IMR-90 (cell line): ENCODE measurements at regions not wholly inside any gene's neighbourhood (a gene's known extent, or its start where the extent isn't known, plus 50 kb on each side); places are given as distances from the start of the nearest gene placed in this dataset.

Source experiments
- ATAC-seq: fragments of 200-7000 bp; cut with Tn5 transposase; 2 replicates; pipeline ENCODE4 v1.9.1; 2020; ENCODE audit warnings: low read depth, mild to moderate bottlenecking, moderate library complexity
- BruUV-seq: library from RNA; stranded (reverse); fragments of 400-500 nt; replicated peaks from 2 replicates; lab custom pipeline; 2021; lab: Mats Ljungman, UMichigan
- CTCF ChIA-PET: fragments of 300-600 bp; formaldehyde crosslinking; extraction: SDS; loops from one replicate; lab custom pipeline; 2021; ENCODE audit warnings: antibody characterized with exemption; lab: Yijun Ruan, JAX
- POLR2A ChIA-PET: fragments of 300-600 bp; sonication (Branson Sonifier 250); formaldehyde crosslinking; loops from one replicate; lab custom pipeline; 2022; ENCODE audit warnings: antibody characterized with exemption; ENCODE audit not compliant: unreplicated experiment; lab: Charles Lee
- DNase-seq: peaks from one replicate; pipeline ENCODE4 v3.0.0; 2013
- H2AFZ ChIP-seq: replicated peaks from 2 replicates; pipeline ENCODE3; 2013; ENCODE audit warnings: low read length, mild to moderate bottlenecking; ENCODE audit not compliant: poor library complexity
- H2AK5ac ChIP-seq: 2 replicates; pipeline ENCODE4 v1.6.1; 2013; ENCODE audit warnings: low read depth, low read length, inconsistent platforms
- H2AK9ac ChIP-seq: replicated peaks from 2 replicates; pipeline ENCODE3; 2013; ENCODE audit warnings: mild to moderate bottlenecking, low read depth, low read length, moderate library complexity; ENCODE audit not compliant: poor library complexity
- H2BK120ac ChIP-seq: 2 replicates; pipeline ENCODE4 v1.6.1; 2013; ENCODE audit warnings: low read depth, low read length, inconsistent platforms
- H2BK15ac ChIP-seq: 3 replicates; pipeline ENCODE4 v1.6.1; 2013; ENCODE audit warnings: low read depth, low read length, inconsistent platforms
- H2BK20ac ChIP-seq: 2 replicates; pipeline ENCODE4 v1.6.1; 2013; ENCODE audit warnings: low read depth, mild to moderate bottlenecking, inconsistent platforms, low read length, moderate library complexity
- H2BK5ac ChIP-seq: 2 replicates; pipeline ENCODE4 v1.6.1; 2013; ENCODE audit warnings: mild to moderate bottlenecking, low read depth, low read length, inconsistent platforms; ENCODE audit not compliant: poor library complexity, severe bottlenecking
- H3K14ac ChIP-seq: replicated peaks from 2 replicates; pipeline ENCODE4 v1.6.1; 2013; ENCODE audit warnings: low read depth, low read length, inconsistent platforms
- H3K18ac ChIP-seq: 2 replicates; pipeline ENCODE4 v1.6.1; 2013; ENCODE audit warnings: low read depth, low read length, control low read depth
- H3K23ac ChIP-seq: 2 replicates; pipeline ENCODE4 v1.6.1; 2013; ENCODE audit warnings: low read depth, low read length, inconsistent platforms
- H3K27ac ChIP-seq: 2 replicates; pipeline ENCODE4 v1.5.1; 2013; ENCODE audit warnings: mild to moderate bottlenecking, control low read depth, low read length; ENCODE audit not compliant: insufficient read depth
- H3K27me3 ChIP-seq: 2 replicates; pipeline ENCODE4 v1.6.1; 2013; ENCODE audit warnings: low read length; ENCODE audit not compliant: control insufficient read depth, insufficient read depth
- H3K36me3 ChIP-seq: 2 replicates; pipeline ENCODE4 v1.6.1; 2013; ENCODE audit warnings: low read length, mixed read lengths; ENCODE audit not compliant: control insufficient read depth, insufficient read depth
- H3K4ac ChIP-seq: 2 replicates; pipeline ENCODE4 v1.6.1; 2013; ENCODE audit warnings: low read depth, low read length, inconsistent platforms
- H3K4me1 ChIP-seq: 2 replicates; pipeline ENCODE4 v1.6.1; 2013; ENCODE audit warnings: low read length, mixed read lengths; ENCODE audit not compliant: control insufficient read depth, insufficient read depth
- H3K4me2 ChIP-seq: 2 replicates; pipeline ENCODE4 v1.6.1; 2013; ENCODE audit warnings: low read depth, mild to moderate bottlenecking, control low read depth, low read length, moderate library complexity
- H3K4me3 ChIP-seq: 2 replicates; pipeline ENCODE4 v1.5.1; 2013; ENCODE audit warnings: low read depth, mild to moderate bottlenecking, control low read depth, low read length, moderate library complexity; ENCODE audit not compliant: insufficient read depth
- H3K56ac ChIP-seq: 2 replicates; pipeline ENCODE4 v1.6.1; 2013; ENCODE audit warnings: low read length, inconsistent platforms; ENCODE audit not compliant: insufficient read depth; ENCODE audit errors: extremely low read depth
- H3K79me1 ChIP-seq, 2 experiments: 2 replicates each; pipeline ENCODE4 v1.6.1; 2013; ENCODE audit warnings: low read length in 2 of 2, inconsistent platforms in 1 of 2, low read depth in 1 of 2
- H3K9ac ChIP-seq: 2 replicates; pipeline ENCODE4 v1.6.1; 2013; ENCODE audit warnings: low read depth, low read length, control low read depth
- H3K9me1 ChIP-seq: 2 replicates; pipeline ENCODE4 v1.6.1; 2013; ENCODE audit warnings: low read length, inconsistent platforms; ENCODE audit not compliant: insufficient read depth
- H3K9me3 ChIP-seq: 2 replicates; pipeline ENCODE4 v1.6.1; 2013; ENCODE audit warnings: low read length; ENCODE audit not compliant: control insufficient read depth, insufficient read depth
- H4K20me1 ChIP-seq: 2 replicates; pipeline ENCODE4 v1.6.1; 2013; ENCODE audit warnings: low read length, inconsistent platforms; ENCODE audit not compliant: insufficient read depth
- H4K5ac ChIP-seq: 2 replicates; pipeline ENCODE4 v1.6.1; 2013; ENCODE audit warnings: mild to moderate bottlenecking, low read depth, low read length, control low read depth
- H4K8ac ChIP-seq, 2 experiments: 2 replicates each; pipeline ENCODE4 v1.6.1; 2013; ENCODE audit warnings: low read depth in 2 of 2, low read length in 2 of 2, control low read depth in 1 of 2, inconsistent platforms in 1 of 2
- H4K91ac ChIP-seq: 2 replicates; pipeline ENCODE4 v1.6.1; 2013; ENCODE audit warnings: low read depth, low read length, inconsistent platforms; ENCODE audit not compliant: insufficient read depth
- BHLHE40 ChIP-seq: fragments of 150-350 bp; IDR thresholded peaks from 2 replicates; pipeline ENCODE4 v1.6.1; 2016; ENCODE audit warnings: mild to moderate bottlenecking, low read depth, low read length
- CEBPB ChIP-seq: IDR thresholded peaks from 2 replicates; pipeline ENCODE4 v1.6.1; 2012; ENCODE audit warnings: low read depth, low read length, improper control_type of control experiment
- CHD1 ChIP-seq: IDR thresholded peaks from 2 replicates; pipeline ENCODE4 v1.6.1; 2012; ENCODE audit warnings: low read depth, low read length, improper control_type of control experiment
- CTCF ChIP-seq: conservative IDR thresholded peaks from 2 replicates; pipeline ENCODE4 v1.5.1; 2012; ENCODE audit warnings: mild to moderate bottlenecking, low read depth, low read length, improper control_type of control experiment
- ELK1 ChIP-seq: fragments of 150-350 bp; IDR thresholded peaks from 2 replicates; pipeline ENCODE4 v1.6.1; 2016; ENCODE audit warnings: low read depth, mild to moderate bottlenecking, low read length, moderate library complexity, borderline replicate concordance
- FOS ChIP-seq: fragments of 150-350 bp; IDR thresholded peaks from 2 replicates; pipeline ENCODE4 v1.6.1; 2016; ENCODE audit warnings: low read depth, low read length
- MAFK ChIP-seq: IDR thresholded peaks from 2 replicates; pipeline ENCODE4 v1.6.1; 2012; ENCODE audit warnings: low read depth, low read length, improper control_type of control experiment
- MAZ ChIP-seq: IDR thresholded peaks from 2 replicates; pipeline ENCODE4 v1.6.1; 2012; ENCODE audit warnings: low read depth, mild to moderate bottlenecking, low read length, improper control_type of control experiment, moderate library complexity, borderline replicate concordance
- MXI1 ChIP-seq: IDR thresholded peaks from 2 replicates; pipeline ENCODE4 v1.6.1; 2012; ENCODE audit warnings: low read depth, mild to moderate bottlenecking, low read length, moderate library complexity, borderline replicate concordance
- NFE2L2 ChIP-seq: fragments of 150-350 bp; IDR thresholded peaks from 2 replicates; pipeline ENCODE4 v1.6.1; 2016; ENCODE audit warnings: low read depth, mild to moderate bottlenecking, low read length
- POLR2A ChIP-seq: IDR thresholded peaks from 2 replicates; pipeline ENCODE4 v1.6.1; 2012; ENCODE audit warnings: mild to moderate bottlenecking, low read depth, low read length
- RAD21 ChIP-seq: IDR thresholded peaks from 2 replicates; pipeline ENCODE4 v1.6.1; 2012; ENCODE audit warnings: low read length, improper control_type of control experiment
- RCOR1 ChIP-seq: IDR thresholded peaks from 2 replicates; pipeline ENCODE4 v1.6.1; 2012; ENCODE audit warnings: mild to moderate bottlenecking, low read length, improper control_type of control experiment; ENCODE audit not compliant: insufficient replicate concordance
- RFX5 ChIP-seq: IDR thresholded peaks from 2 replicates; pipeline ENCODE4 v1.8.0; 2012; ENCODE audit warnings: low read depth, mild to moderate bottlenecking, low read length, moderate library complexity
- SMC3 ChIP-seq: fragments of 150-350 bp; IDR thresholded peaks from 2 replicates; pipeline ENCODE4 v1.6.1; 2016; ENCODE audit warnings: low read depth, mild to moderate bottlenecking, antibody characterized with exemption, low read length, moderate library complexity
- USF2 ChIP-seq: fragments of 150-350 bp; IDR thresholded peaks from 2 replicates; pipeline ENCODE4 v1.6.1; 2017; ENCODE audit warnings: mild to moderate bottlenecking, antibody characterized with exemption, low read length, low read depth
- WGBS, 2 experiments: methylation state at CpG; one replicate each; pipeline versions ENCODE4 v1.1.5 to v1.1.7; 2013; ENCODE audit warnings: missing lambda C conversion rate in 2 of 2; ENCODE audit not compliant: insufficient read length in 1 of 2; ENCODE audit errors: extremely low coverage in 2 of 2; 5-methylcytosine and 5-hydroxymethylcytosine counted together
- dilution Hi-C: fragments of 300-500 bp; cut with HindIII; formaldehyde crosslinking; loops from one replicate; pipeline ENCODE4 v1.14.3; 2018; ENCODE audit warnings: low sequenced_read_pairs; ENCODE audit not compliant: unreplicated experiment
- in situ Hi-C: fragments of 300-500 bp; cut with MboI; formaldehyde crosslinking; loops from 3 replicates; pipeline ENCODE4 v1.14.3; 2019; ENCODE audit warnings: low sequenced_read_pairs, inconsistent platforms, mixed read lengths
- intact Hi-C: fragments of 100-400 bp; cut with micrococcal nuclease; formaldehyde crosslinking; loops from 2 replicates; pipeline ENCODE4 v1.10.0; 2022

GRCh38 chr2:12110074-12110473 lies 363.6 kb downstream of the LPIN1 start:
- WGBS, 2 experiments, result no CpG with 5 or more reads among the region's 4 CpGs
- Histone ChIP-seq H3K14ac (peak overlapping the region; percentile 8; the same call in 1 of the 2 replicates), H3K36me3 (no peaks in the 10 kb centered on the region), H3K56ac (no peak overlapping the region), H3K4me3 (no peak overlapping the region), H3K4me2 (peak overlapping the region; percentile 41), H2BK15ac (0 out of 3 replicates have a peak overlapping the region, but pooled peaks have one; percentile 80), H3K23ac (no peak overlapping the region), H4K5ac (no peak overlapping the region), H3K9me3 (no peaks in the 10 kb centered on the region), H3K18ac (peak overlapping the region; percentile 33; the same call in 1 of the 2 replicates), H4K20me1 (no peaks in the 10 kb centered on the region), H2BK120ac (no peak overlapping the region), H2BK5ac (no peak overlapping the region), H3K4me1 (peaks cover 12% of the 10 kb centered on the region), H2AK9ac (no peak overlapping the region), H3K27ac (peak overlapping the region; percentile 57; the same call in 1 of the 2 replicates), H4K91ac (0 out of 2 replicates have a peak overlapping the region, but pooled peaks have one; percentile 6), H2AFZ (no peak overlapping the region), H2AK5ac (no peak overlapping the region), H2BK20ac (peak overlapping the region; percentile 43; the same call in 1 of the 2 replicates), H3K9me1 (no peaks in the 10 kb centered on the region; the same call in 1 of the 2 replicates), H3K79me1 (no peaks in the 10 kb centered on the region), H3K4ac (peak overlapping the region; percentile 60; the same call in 1 of the 2 replicates), H3K9ac (no peak overlapping the region), H3K27me3 (no peaks in the 10 kb centered on the region), H4K8ac (peak overlapping the region; percentile 49 to 52; a peak in 3 of 4 replicates)
- in situ Hi-C loops (no loop called here), intact Hi-C loops (no loop called here), dilution Hi-C loops (no loop called here)
- ChIA-PET POLR2A (no interaction called here), CTCF (interaction anchor here (0.7 kb wide), 1 partner anchor 23 kb away, joined by 3 read pairs; no protein-coding TSS in a partner anchor)
- TF ChIP-seq RCOR1, result no peak
- no peak for TF ChIP-seq RAD21
- no peak for TF ChIP-seq NFE2L2
- TF ChIP-seq MXI1, result no peak
- no peak for TF ChIP-seq CHD1
- TF ChIP-seq MAFK, result no peak
- no peak for TF ChIP-seq CEBPB
- no peak for TF ChIP-seq ELK1
- no peak for TF ChIP-seq FOS
- no peak for TF ChIP-seq BHLHE40
- TF ChIP-seq USF2, result no peak
- TF ChIP-seq CTCF, result no peak
- TF ChIP-seq MAZ, result no peak
- no peak for TF ChIP-seq RFX5
- TF ChIP-seq SMC3, result no peak
- no peak for TF ChIP-seq POLR2A
- BruUV-seq, result no TSS peak
- ATAC-seq (no peak), DNase-seq (peak; percentile 45)
